Stimulated activated naive CD8-positive, alpha-beta T cell treated with anti-CD3 and anti-CD28 coated beads, Interleukin-15, Interleukin-2, amounts not matched to agents 100 U/mL and 50 U/mL, for 24 hours (primary cell): ENCODE measurements at regions not wholly inside any gene's neighbourhood (a gene's known extent, or its start where the extent isn't known, plus 50 kb on each side); places are given as distances from the start of the nearest gene placed in this dataset.
"Not testable (repeated sequence)": the region's sequence is repeated elsewhere in the genome, so short reads cannot be mapped to it uniquely, and the experiment has no call there.

Experiments used
- ATAC-seq: fragments of 150-1000 bp; cut with Tn5 transposase; one replicate; pipeline ENCODE4 v1.10.0; 2021
- DNase-seq: peaks from one replicate; pipeline ENCODE4 v3.0.0; 2021

GRCh38 chr10:125451319-125451718, 231.6 kb downstream of the TEX36 start:
- DNase-seq (no peak), ATAC-seq (no peak)

GRCh38 chr10:125450218-125450617, 232.7 kb downstream of the TEX36 start:
- DNase-seq (no peak), ATAC-seq (no peak)

GRCh38 chr10:125449571-125449970, 233.4 kb downstream of the TEX36 start:
- no peak for ATAC-seq
- no peak for DNase-seq

- ATAC-seq (no peak), DNase-seq (peak; percentile 7)
Observed at GRCh38 chr10:125448596-125448995, 234.4 kb downstream of the TEX36 start.

- no peak for DNase-seq
- ATAC-seq, result no peak
Observed at GRCh38 chr10:125444790-125445189, 238.2 kb downstream of the TEX36 start.

- DNase-seq (no peak), ATAC-seq (no peak)
Observed at GRCh38 chr10:125442856-125443540, 240.0 kb downstream of the TEX36 start.

- ATAC-seq (no peak), DNase-seq (no peak)
Observed at GRCh38 chr10:125441151-125441550, 241.8 kb downstream of the TEX36 start.

- DNase-seq, result no peak
- ATAC-seq, result no peak
Observed at GRCh38 chr10:125431149-125431548, 251.8 kb downstream of the TEX36 start.

- DNase-seq, result no peak
- ATAC-seq, result no peak
Observed at GRCh38 chr10:125428054-125428453, 254.9 kb downstream of the TEX36 start.

GRCh38 chr10:125424191-125424847, 258.6 kb downstream of the TEX36 start:
- no peak for ATAC-seq
- no peak for DNase-seq

GRCh38 chr10:125423569-125423968, 259.4 kb downstream of the TEX36 start:
- ATAC-seq (no peak), DNase-seq (no peak)

- DNase-seq (no peak), ATAC-seq (no peak)
Observed at GRCh38 chr10:125419831-125420230, 259.5 kb upstream of the CTBP2 start.

- ATAC-seq (no peak), DNase-seq (no peak)
Observed at GRCh38 chr10:125419146-125419545, 258.8 kb upstream of the CTBP2 start.

GRCh38 chr10:125417605-125418004, 257.2 kb upstream of the CTBP2 start:
- no peak for ATAC-seq

GRCh38 chr10:125415964-125416363, 255.6 kb upstream of the CTBP2 start:
- DNase-seq (no peak), ATAC-seq (no peak)

More at GRCh38 chr10:125417605-125418004, 257.2 kb upstream of the CTBP2 start:
- DNase-seq, result no peak

GRCh38 chr10:125415006-125415633, 254.8 kb upstream of the CTBP2 start:
- ATAC-seq, result no peak
- no peak for DNase-seq

- no peak for DNase-seq
- ATAC-seq, result no peak
Observed at GRCh38 chr10:125411724-125412123, 251.4 kb upstream of the CTBP2 start.

GRCh38 chr10:125409756-125410155, 249.4 kb upstream of the CTBP2 start:
- DNase-seq, result no peak

GRCh38 chr10:125407557-125407956, 247.2 kb upstream of the CTBP2 start:
- DNase-seq, result no peak
- no peak for ATAC-seq

More at GRCh38 chr10:125409756-125410155, 249.4 kb upstream of the CTBP2 start:
- no peak for ATAC-seq

- ATAC-seq (no peak), DNase-seq (no peak)
Observed at GRCh38 chr10:125407000-125407502, 246.7 kb upstream of the CTBP2 start.

- DNase-seq, result not testable (repeated sequence)
Observed at GRCh38 chr10:125404902-125405301, 244.5 kb upstream of the CTBP2 start.

GRCh38 chr10:125401462-125401861, 241.1 kb upstream of the CTBP2 start:
- no peak for ATAC-seq

More at GRCh38 chr10:125404902-125405301, 244.5 kb upstream of the CTBP2 start:
- not testable (repeated sequence) for ATAC-seq

GRCh38 chr10:125399289-125399688, 238.9 kb upstream of the CTBP2 start:
- ATAC-seq (no peak), DNase-seq (no peak)

More at GRCh38 chr10:125401462-125401861, 241.1 kb upstream of the CTBP2 start:
- no peak for DNase-seq
